GM12878 (cell line): ENCODE measurements at regions not wholly inside any gene's neighbourhood (a gene's known extent, or its start where the extent isn't known, plus 50 kb on each side); places are given as distances from the start of the nearest gene placed in this dataset.

Experiments
- ATAC-seq: fragments of 200-7000 bp; cut with Tn5 transposase; 3 replicates; pipeline ENCODE4 v1.9.1; 2020; ENCODE audit warnings: mild to moderate bottlenecking, moderate library complexity
- BruUV-seq: library from RNA; stranded (reverse); fragments of 400-500 nt; replicated peaks from 2 replicates; lab custom pipeline; 2021; lab: Mats Ljungman, UMichigan
- CTCF ChIA-PET: fragments of 300-600 bp; sonication (Branson Sonifier 250); formaldehyde crosslinking; extraction: SDS; loops from one replicate; lab custom pipeline; 2021; ENCODE audit warnings: inconsistent platforms; lab: Yijun Ruan, JAX
- POLR2A ChIA-PET: fragments of 350-600 bp; formaldehyde crosslinking; extraction: SDS; loops from one replicate; lab custom pipeline; 2021; ENCODE audit warnings: inconsistent platforms; lab: Charles Lee
- RAD21 ChIA-PET: fragments of 300-600 bp; sonication (Branson Sonifier 250); formaldehyde crosslinking; loops from one replicate; lab custom pipeline; 2023; ENCODE audit warnings: antibody characterized with exemption; ENCODE audit not compliant: unreplicated experiment; lab: Charles Lee
- SMC1A ChIA-PET: fragments of 300-600 bp; sonication (Branson Sonifier 250); formaldehyde crosslinking; loops from one replicate; lab custom pipeline; 2023; ENCODE audit not compliant: unreplicated experiment, uncharacterized antibody; lab: Charles Lee
- DNase-seq: peaks from one replicate; pipeline ENCODE4 v3.0.0-alpha.2; 2011; ENCODE audit warnings: low read depth, low spot score
- FAIRE-seq: peaks from 3 replicates; lab custom pipeline; 2011; peaks lifted over from hg19 to GRCh38; lab: Jason Lieb, UNC
- H2AFZ ChIP-seq: 2 replicates; pipeline ENCODE4 v1.6.0; 2011; ENCODE audit warnings: low read depth, low read length, control low read depth; ENCODE audit not compliant: control insufficient read depth
- H3K27ac ChIP-seq: 2 replicates; pipeline ENCODE4 v1.5.1; 2011; ENCODE audit warnings: control low read depth; ENCODE audit not compliant: control insufficient read depth, insufficient read depth
- H3K27me3 ChIP-seq, 2 experiments: replicated peaks in 1 of 2; 2 replicates each; pipeline versions ENCODE4 v1.6.0 to v1.6.1; 2011; ENCODE audit warnings: low read length in 1 of 2; ENCODE audit not compliant: control insufficient read depth in 2 of 2, insufficient read depth in 2 of 2
- H3K36me3 ChIP-seq, 2 experiments: 2 replicates each; pipeline ENCODE4 v1.5.1; 2011; ENCODE audit warnings: low read length in 1 of 2; ENCODE audit not compliant: control insufficient read depth in 2 of 2, insufficient read depth in 2 of 2
- H3K4me1 ChIP-seq: 2 replicates; pipeline ENCODE4 v1.6.1; 2011; ENCODE audit warnings: mild to moderate bottlenecking, low read length, moderate library complexity, mixed read lengths; ENCODE audit not compliant: control insufficient read depth, insufficient read depth
- H3K4me2 ChIP-seq: 2 replicates; pipeline ENCODE4 v1.6.0; 2011; ENCODE audit warnings: control low read depth; ENCODE audit not compliant: control insufficient read depth, insufficient read depth
- H3K4me3 ChIP-seq: fragments of 200-600 bp; sonication (generic); 2 replicates; pipeline ENCODE4 v1.5.1; 2016
- H3K79me2 ChIP-seq: 2 replicates; pipeline ENCODE4 v1.6.0; 2011; ENCODE audit warnings: low read length; ENCODE audit not compliant: control insufficient read depth, insufficient read depth
- H3K9ac ChIP-seq: 2 replicates; pipeline ENCODE4 v1.8.0; 2011; ENCODE audit warnings: low read length, control low read depth, mixed read lengths; ENCODE audit not compliant: control insufficient read depth, insufficient read depth
- H3K9me3 ChIP-seq: replicated peaks from 3 replicates; pipeline ENCODE4 v1.5.1; 2011; ENCODE audit warnings: mild to moderate bottlenecking, low read length; ENCODE audit not compliant: control insufficient read depth, insufficient read depth
- H4K20me1 ChIP-seq: 2 replicates; pipeline ENCODE4 v1.6.0; 2011; ENCODE audit not compliant: control insufficient read depth, insufficient read depth
- ATF7 ChIP-seq: fragments of 450-650 bp; IDR thresholded peaks from 2 replicates; pipeline ENCODE4 v1.6.1; 2016; ENCODE audit warnings: low read depth, mild to moderate bottlenecking
- NR2F1 ChIP-seq: fragments of 450-650 bp; conservative IDR thresholded peaks from 2 replicates; pipeline ENCODE4 v1.6.1; 2017; ENCODE audit warnings: mild to moderate bottlenecking
- POLR2AphosphoS5 ChIP-seq: IDR thresholded peaks from 2 replicates; pipeline ENCODE4 v1.6.1; 2011; ENCODE audit warnings: mild to moderate bottlenecking, low read length, inconsistent platforms
- SIN3A ChIP-seq: IDR thresholded peaks from 2 replicates; pipeline ENCODE4 v1.6.1; 2012; ENCODE audit warnings: low read depth, low read length, improper control_type of control experiment
- WGBS: methylation state at CpG from one replicate; pipeline ENCODE4 v1.1.6; 2016; ENCODE audit warnings: low lambda C conversion rate; ENCODE audit not compliant: insufficient replicate concordance, insufficient coverage; ENCODE audit errors: missing lambda C conversion rate; 5-methylcytosine and 5-hydroxymethylcytosine counted together
- in situ Hi-C: fragments of 300-500 bp; cut with MboI; formaldehyde crosslinking; loops from 9 replicates; pipeline ENCODE4 v1.14.3; 2018; ENCODE audit warnings: mixed read lengths
- intact Hi-C: fragments of 100-400 bp; cut with micrococcal nuclease; formaldehyde crosslinking; loops from one replicate; pipeline ENCODE4 v1.14.2; 2022; ENCODE audit not compliant: unreplicated experiment
- TF ChIP-seq, protein P1 (sequence below): fragments of 450-650 bp; IDR thresholded peaks from 2 replicates; pipeline ENCODE4 v1.6.1; 2018; ENCODE audit warnings: borderline replicate concordance, mild to moderate bottlenecking; ENCODE audit not compliant: partially characterized antibody

GRCh38 chr18:60894254-60894945, 438.8 kb upstream of the CDH20 start:
- ChIA-PET CTCF (interaction anchor here (1.4 kb wide), 1 partner anchor 18 kb away, joined by 3 read pairs; no protein-coding TSS in a partner anchor), POLR2A (no interaction called here)
- Histone ChIP-seq H2AFZ (no peak overlapping the region), H3K27ac (no peak overlapping the region), H3K9me3 (no peaks in the 10 kb centered on the region), H3K9ac (no peak overlapping the region)
- TF ChIP-seq NR2F1 (no peak), ATF7 (no peak), POLR2AphosphoS5 (no peak), SIN3A (no peak)
- TF ChIP-seq, protein P1, sequence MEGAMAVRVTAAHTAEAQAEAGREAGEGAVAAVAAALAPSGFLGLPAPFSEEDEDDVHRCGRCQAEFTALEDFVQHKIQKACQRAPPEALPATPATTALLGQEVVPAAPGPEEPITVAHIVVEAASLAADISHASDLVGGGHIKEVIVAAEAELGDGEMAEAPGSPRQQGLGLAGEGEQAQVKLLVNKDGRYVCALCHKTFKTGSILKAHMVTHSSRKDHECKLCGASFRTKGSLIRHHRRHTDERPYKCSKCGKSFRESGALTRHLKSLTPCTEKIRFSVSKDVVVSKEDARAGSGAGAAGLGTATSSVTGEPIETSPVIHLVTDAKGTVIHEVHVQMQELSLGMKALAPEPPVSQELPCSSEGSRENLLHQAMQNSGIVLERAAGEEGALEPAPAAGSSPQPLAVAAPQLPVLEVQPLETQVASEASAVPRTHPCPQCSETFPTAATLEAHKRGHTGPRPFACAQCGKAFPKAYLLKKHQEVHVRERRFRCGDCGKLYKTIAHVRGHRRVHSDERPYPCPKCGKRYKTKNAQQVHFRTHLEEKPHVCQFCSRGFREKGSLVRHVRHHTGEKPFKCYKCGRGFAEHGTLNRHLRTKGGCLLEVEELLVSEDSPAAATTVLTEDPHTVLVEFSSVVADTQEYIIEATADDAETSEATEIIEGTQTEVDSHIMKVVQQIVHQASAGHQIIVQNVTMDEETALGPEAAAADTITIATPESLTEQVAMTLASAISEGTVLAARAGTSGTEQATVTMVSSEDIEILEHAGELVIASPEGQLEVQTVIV: no peak
- TF ChIP-seq, all 136 proteins: peak for 0
- SMC1A ChIA-PET: no interaction called here
- Histone ChIP-seq H3K79me2 (no peaks in the 10 kb centered on the region), H4K20me1 (no peaks in the 10 kb centered on the region), H3K4me3 (no peak overlapping the region), H3K4me1 (no peaks in the 10 kb centered on the region), H3K36me3 (no peaks in the 10 kb centered on the region), H3K27me3 (no peaks in the 10 kb centered on the region), H3K4me2 (no peak overlapping the region)
- no peak for ATAC-seq
- FAIRE-seq: no peak
- no TSS peak for BruUV-seq
- 5% methylated on average over 8 of the region's 8 CpGs for WGBS
- RAD21 ChIA-PET: no interaction called here
- intact Hi-C loops (no loop called here), in situ Hi-C loops (no loop called here)
- no peak for DNase-seq
